ENCODE measurements at regions not wholly inside any gene's neighbourhood (a gene's known extent, or its start where the extent isn't known, plus 50 kb on each side); places are given as distances from the start of the nearest gene placed in this dataset.
"Not testable (repeated sequence)": the region's sequence is repeated elsewhere in the genome, so short reads cannot be mapped to it uniquely, and the experiment has no call there.

GRCh38 chr14:30218907-30219306, 291.3 kb upstream of the PRKD1 start:
- no peak for DNase-seq (ENCODE audit: low read depth, low spot score)

- no peak for DNase-seq (ENCODE audit: low read depth, low spot score)
Measured at GRCh38 chr14:30221546-30221945, 293.9 kb upstream of the PRKD1 start.

DNA sequence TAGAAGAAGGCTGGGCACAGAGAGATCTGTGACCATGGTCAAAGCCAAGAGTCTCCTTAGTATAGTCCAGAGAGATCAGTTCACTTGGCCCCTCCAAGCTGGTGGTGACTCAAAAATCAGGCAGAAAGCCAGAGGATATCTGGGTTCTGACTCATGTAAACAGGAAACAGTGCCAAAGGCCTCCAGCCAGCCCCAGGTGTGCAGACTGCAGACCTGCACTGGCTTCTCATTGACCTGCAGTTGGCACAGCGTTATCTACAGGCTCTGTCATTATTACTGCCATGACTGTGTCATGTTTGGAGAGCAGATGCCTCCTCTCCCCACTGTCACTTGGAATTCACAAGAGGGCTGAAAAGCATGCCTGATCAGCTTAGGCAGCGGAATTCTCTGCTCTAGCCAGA, 295.7 kb upstream of the PRKD1 start:
- no peak for DNase-seq (ENCODE audit: low read depth, low spot score)

GRCh38 chr14:30223966-30224365, 296.3 kb upstream of the PRKD1 start:
- DNase-seq (ENCODE audit: low read depth, low spot score) = no peak

- no peak for DNase-seq (ENCODE audit: low read depth, low spot score)
Measured at GRCh38 chr14:30225176-30225575, 297.5 kb upstream of the PRKD1 start.

GRCh38 chr14:30227436-30227835, 299.8 kb upstream of the PRKD1 start:
- DNase-seq (ENCODE audit: low read depth, low spot score) = no peak

DNA sequence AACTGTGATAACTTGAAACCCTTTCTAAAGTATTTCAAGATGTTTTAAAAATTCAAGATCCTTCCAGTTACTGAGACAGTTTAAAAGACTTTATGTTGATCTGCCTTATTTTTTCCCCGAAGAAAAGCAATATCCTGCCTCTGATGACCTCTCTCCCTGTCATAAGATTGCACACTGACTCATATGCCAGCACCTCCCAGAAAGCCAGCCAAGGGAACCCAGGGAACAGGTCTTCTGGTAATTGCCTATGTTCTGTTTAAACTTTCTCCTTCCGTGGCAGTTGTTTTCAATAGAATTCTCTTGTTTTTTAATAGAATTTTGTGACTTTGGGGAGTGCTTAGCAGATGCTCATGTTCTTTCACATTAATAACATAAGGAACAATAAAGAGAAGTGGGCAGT, 300.2 kb upstream of the PRKD1 start:
- no peak for DNase-seq (ENCODE audit: low read depth, low spot score)

GRCh38 chr14:30230719-30231118, 303.1 kb upstream of the PRKD1 start:
- no peak for DNase-seq (ENCODE audit: low read depth, low spot score)

DNA sequence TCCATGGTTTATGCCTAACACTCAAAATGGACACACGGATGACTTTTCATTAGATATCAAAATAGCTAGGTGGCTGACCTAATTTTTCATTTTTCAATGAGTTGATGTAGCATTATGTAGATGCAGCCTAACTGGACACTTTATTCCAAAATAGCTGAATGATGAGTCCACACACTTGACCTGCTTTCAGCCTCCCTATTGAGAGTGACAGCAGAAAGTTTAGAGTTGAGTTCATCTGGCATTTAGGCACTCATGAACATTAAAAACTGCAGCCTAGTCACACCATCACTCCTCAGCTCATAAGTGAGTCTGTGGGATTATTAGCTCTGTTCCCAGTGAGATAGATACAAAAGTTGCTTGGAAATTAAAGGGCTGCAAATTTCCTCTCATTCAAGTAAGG, 307.3 kb upstream of the PRKD1 start:
- no peak for DNase-seq (ENCODE audit: low read depth, low spot score)

- no peak for DNase-seq (ENCODE audit: low read depth, low spot score)
Measured at GRCh38 chr14:30235485-30235884, 307.8 kb upstream of the PRKD1 start.

DNA sequence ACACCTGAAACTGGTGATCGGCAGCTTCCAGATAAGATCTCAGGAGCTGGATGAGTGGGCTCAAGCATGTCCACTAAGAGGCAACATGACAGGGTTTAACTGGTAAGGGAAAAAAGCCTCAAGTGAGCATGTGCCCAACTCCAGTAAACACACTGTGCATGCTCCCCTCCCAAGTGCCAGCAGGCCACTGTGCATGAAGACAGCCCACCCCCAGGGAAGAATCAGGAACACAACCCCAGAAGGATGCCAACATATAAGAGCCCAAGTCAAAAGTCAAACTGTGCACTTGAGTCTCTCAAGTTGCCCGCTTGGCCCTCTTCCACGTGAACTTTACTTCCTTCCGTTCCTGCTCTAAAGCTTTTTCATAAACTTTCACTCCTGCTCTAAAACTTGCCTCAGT, 311.3 kb upstream of the PRKD1 start:
- no peak for DNase-seq (ENCODE audit: low read depth, low spot score)

GRCh38 chr14:30240018-30240417, 312.4 kb upstream of the PRKD1 start:
- peak; percentile 18 for DNase-seq (ENCODE audit: low read depth, low spot score)

GRCh38 chr14:30240685-30241084, 313.0 kb upstream of the PRKD1 start:
- no peak for DNase-seq (ENCODE audit: low read depth, low spot score)

GRCh38 chr14:30242744-30243143, 315.1 kb upstream of the PRKD1 start:
- no peak for DNase-seq (ENCODE audit: low read depth, low spot score)

- no peak for DNase-seq (ENCODE audit: low read depth, low spot score)
Measured at GRCh38 chr14:30243207-30243606, 315.6 kb upstream of the PRKD1 start.

DNA sequence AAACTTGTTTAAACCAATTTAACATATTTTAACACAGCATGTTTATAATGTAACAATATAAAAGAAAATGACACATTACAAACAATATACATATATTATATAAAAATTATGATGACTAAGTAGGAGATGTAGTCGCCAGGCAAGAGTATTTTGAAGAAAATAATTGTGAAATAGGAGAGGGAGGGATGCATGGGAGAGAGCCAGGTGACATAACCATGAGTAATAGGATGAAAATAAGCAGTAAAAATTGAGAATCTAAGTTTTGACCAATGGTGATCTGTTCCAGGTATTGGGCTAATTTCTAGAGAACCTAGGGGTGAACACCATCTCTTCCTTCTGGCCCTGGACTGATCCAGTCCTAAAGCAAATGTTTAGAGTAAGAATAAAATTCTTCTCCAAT, 315.2 kb upstream of the G2E3 start:
- no peak for DNase-seq (ENCODE audit: low read depth, low spot score)

- not testable (repeated sequence) for DNase-seq (ENCODE audit: low read depth, low spot score)
Measured at GRCh38 chr14:30244348-30244747, 314.6 kb upstream of the G2E3 start.

DNA sequence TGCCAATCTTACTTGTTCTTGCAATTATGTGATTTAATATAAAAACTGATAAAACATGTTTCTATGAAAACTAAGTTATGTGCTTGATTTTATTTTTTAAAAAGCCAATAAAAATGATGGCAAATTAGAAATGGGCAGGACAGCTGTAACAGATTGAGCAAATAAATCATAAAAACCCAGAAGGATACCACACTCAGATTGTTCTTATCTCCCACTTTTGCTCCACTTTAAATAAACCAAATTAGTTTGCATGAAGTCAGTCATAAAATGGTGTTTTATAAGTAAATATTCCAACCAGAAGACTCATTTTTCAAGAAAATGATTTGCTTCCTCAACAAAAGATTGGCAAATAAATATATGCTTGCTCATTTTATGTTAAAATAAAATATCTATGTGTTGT, 307.9 kb upstream of the G2E3 start:
- no peak for DNase-seq (ENCODE audit: low read depth, low spot score)

DNA sequence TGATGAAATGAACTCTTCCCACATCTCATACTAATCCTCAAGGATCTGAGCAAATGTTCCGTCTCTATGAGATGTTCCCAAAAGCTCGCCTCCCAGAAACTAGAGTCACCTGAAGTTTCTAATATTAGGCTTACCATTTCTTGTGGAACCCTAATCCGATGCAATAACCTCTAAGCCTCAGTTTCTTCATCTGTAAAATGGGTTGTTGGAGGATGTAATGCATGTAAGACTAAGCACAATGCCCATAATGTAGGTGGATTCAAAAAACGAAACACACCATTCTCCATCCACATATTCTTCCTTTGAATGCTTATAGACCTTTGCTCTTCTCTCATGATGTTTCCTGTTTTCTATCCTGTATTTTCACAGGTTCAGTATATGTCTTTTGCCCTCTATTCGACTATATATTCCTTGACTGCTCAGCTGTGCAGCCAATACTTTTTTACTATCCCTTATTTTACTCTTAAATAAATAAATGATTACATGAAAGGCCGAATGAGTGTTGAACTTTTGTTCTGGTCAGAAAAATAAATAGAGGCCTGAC, 307.3 kb upstream of the G2E3 start:
- DNase-seq (ENCODE audit: low read depth, low spot score) = no peak

GRCh38 chr14:30252151-30252550, 306.8 kb upstream of the G2E3 start:
- DNase-seq (ENCODE audit: low read depth, low spot score) = no peak

DNA sequence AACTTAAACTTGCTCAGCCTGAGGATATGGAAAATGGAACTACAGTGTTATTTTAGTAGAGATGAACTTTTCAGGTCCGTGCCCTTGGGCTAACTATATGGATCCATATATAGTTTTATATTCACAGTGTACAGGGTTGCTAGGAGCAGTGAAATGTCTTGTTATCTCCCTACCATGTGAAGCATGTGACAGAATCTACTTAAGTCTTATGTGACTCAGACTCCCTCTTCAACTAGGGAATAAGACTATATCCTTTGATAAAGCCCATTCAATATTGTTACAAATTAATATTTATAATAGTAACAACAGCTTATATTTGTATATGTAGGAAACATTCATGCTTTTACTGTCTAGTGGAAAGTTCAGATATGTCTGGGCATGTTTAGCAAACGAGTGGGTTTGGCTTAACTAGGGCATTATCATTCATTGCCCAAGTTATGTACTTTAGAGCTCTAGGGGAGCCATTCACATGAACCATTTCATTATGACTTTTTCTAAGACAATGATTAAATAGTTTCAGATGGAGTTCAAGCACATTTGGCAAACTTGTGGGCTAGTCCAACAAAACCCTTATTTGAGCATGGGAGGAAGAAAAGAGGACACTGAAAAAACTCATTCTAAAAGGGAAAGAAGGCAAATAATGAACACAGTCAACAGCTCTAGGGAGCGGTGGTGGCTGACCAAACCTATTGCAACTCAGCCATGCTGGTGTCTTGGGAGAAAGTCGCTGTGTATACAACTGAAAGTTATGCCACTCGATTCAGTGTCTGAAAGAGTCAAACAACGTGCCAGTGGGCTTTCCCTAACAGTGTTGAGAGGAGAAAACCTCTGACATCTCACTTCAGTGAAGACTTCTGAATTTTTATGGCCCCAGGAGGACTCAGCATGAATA, 305.9 kb upstream of the G2E3 start:
- no peak for DNase-seq (ENCODE audit: low read depth, low spot score)

DNA sequence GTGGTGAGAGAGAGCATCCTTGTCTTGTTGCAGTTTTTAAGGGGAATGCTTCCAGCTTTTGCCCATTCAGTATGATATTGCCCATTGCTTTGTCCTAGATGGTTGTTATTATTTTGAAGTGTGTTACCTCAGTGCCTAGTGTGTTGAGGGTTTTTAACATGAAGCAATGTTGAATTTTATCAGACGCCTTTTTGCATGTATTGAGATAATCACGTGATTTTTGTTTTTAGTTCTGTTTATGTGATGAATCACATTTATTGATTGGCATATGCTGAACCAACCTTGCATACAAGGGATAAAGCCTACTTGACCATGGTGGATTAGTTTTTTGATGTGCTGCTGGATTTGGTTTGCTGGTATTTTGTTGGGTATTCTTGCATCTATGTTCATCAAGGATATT, 302.3 kb upstream of the G2E3 start:
- DNase-seq (ENCODE audit: low read depth, low spot score) = no peak

DNA sequence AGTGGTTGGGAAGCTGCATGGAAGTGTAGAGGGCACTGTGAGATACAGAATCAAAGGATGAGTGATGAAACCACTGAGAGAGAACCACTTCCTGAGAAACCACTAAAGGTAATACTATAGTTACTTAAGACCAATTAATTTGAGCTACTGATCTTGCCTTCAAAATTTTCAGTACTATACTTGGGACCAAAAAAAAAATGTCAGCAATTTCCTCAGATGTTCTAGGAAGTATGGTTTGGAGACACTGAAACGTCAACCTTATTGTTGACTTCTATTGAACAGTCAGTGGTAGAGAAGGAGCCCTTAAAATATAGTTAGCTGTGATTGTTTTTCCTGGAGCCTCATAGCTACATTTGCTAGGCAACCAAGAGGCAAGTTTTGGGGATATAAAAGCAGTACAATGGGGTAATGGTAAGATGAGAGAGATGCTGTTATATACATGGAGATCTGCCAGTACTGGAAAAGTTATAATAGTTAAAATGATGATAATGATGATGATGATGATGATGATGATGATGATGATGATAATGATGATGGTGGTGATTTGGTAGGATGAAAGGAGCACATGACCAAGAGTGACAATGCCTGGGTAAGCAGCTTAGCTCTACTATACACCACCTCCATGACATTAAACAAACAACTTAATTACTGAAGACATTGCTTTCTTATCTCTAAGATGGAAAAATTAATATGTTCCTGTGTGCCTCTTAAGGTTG, 300.9 kb upstream of the G2E3 start:
- no peak for DNase-seq (ENCODE audit: low read depth, low spot score)
